ENCODE measurements at regions not wholly inside any gene's neighbourhood (a gene's known extent, or its start where the extent isn't known, plus 50 kb on each side); places are given as distances from the start of the nearest gene placed in this dataset.

DNA sequence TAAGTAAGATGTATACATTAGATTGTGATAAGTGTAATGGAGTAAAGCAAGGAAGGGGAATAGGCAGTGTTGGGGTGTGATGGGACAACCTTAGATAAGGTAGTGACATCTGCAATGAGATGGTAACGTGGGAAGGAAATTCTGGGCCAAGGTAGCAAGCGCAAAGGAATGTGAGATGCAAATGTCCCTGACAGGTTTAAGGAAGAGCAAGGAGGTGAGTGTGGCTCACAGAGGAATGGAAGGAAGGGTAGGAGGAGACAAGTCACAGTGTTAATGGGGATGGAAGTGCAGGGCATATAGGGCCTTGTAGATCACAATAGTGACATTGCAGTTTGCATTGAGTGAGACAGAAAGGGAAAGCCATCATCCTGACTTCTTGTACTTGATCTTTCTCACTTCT is 170.9 kb upstream of the FAM98A start:
- no peak for DNase-seq (ENCODE audit: low spot score)
- ATAC-seq, result no peak

DNA sequence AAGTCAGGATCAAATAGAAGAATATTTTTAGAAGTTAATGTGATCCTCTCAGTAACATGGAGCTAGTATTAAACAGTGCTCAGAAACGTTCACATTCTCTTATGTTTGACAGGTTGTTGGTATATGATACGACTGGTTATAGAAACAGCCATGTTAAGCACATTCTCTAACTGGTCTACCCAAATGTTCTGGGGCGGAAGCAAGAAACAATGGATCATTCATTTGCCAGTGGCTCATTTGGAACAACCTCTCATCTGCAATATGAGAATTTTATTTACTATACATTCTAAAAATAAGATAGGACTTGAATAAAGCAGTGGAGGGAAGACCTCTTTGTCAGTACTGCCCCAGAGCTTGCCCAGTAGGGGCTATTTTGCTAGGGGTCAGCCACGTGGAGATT is 167.1 kb upstream of the FAM98A start:
- ATAC-seq (no peak), DNase-seq (ENCODE audit: low spot score) (no peak)

DNA sequence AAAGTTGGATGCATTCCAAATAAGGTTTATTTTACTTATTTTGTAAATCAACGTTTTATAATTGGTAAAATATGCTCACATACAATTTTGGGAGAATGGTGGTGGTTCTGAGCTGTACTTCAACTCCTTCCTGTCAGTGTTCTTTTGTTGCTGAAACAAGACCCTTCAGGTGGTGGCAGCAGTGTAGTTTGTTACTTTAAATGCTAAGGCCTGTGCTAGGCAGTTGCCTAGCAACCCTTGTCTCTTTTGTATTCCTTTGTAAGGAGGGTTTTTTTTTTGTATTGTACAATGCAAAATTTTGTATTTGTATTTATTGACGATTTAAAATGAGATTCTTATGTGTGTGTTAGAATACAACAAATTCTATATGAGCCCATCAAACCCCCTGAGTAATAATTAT is 166.0 kb upstream of the FAM98A start:
- DNase-seq (ENCODE audit: low spot score), result no peak
- no peak for ATAC-seq

DNA sequence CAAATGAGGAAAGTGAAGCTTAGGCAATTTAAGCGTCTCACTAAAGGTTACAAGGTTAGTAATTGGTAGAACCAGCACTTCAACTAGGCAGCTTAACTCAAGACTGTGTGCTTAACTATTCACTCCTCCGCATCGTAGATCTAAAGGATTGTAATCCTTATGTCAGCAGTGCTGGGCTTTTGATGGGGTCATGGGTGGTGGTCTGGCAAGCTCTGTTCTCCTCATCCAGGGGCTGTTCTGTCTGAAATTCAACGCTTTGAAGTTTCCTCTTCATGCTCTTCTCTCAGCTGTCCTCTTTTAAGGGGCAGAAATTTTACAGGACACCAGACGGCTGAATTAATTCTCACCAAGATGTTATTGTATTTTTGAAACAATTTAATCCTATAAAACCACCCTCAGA is 165.5 kb upstream of the FAM98A start:
- ATAC-seq, result no peak
- no peak for DNase-seq (ENCODE audit: low spot score)

DNA sequence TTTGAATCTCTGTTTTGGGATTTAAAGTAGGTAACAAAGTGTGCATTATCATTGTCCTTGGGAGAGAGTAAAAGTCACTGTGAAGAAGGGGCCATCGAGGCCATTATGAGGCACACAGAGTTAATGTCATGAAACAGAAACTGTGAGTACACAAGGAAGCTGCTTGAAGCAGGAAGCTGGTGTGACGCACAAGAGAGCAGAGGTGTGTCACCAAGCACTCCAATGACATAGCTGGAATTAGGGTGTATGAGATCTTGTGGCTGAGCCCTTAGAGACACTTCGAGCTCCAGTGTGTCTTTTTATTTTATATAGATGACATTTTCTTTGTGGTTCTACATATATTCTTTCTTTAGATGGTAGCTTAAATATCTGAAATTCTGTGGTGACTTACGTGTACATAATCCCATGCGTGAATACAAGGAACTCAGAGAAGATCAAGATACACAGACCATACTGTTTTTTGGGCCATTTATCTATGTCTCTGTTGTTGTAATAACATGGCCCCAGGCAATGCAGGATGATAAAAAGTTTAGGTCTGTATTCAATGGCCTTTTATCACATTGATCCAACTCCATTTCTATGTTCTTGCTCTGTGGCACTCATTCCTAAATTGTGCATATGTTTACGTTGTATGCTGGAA is 164.7 kb upstream of the FAM98A start:
- ATAC-seq (no peak), DNase-seq (ENCODE audit: low spot score) (no peak)

DNA sequence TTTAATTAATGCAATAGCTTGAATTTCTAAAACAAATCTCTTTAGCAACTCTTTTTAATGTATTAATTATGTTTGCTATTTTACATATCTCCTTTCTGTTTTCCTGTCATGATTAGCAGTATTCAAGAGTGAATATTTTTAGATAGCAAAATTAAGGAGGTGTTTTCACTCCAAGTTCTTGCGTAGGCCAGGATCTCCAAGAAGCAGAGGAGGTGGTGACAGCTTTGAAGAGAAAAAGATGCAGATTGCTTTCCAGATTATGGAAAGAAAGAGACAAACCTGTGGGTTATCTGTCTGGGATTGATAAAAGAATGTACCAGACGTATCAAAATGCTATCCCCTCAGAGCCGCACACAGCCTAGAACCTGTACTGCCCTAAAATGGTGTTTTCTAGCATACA is 163.5 kb upstream of the FAM98A start:
- DNase-seq (ENCODE audit: low spot score), result no peak
- no peak for ATAC-seq

DNA sequence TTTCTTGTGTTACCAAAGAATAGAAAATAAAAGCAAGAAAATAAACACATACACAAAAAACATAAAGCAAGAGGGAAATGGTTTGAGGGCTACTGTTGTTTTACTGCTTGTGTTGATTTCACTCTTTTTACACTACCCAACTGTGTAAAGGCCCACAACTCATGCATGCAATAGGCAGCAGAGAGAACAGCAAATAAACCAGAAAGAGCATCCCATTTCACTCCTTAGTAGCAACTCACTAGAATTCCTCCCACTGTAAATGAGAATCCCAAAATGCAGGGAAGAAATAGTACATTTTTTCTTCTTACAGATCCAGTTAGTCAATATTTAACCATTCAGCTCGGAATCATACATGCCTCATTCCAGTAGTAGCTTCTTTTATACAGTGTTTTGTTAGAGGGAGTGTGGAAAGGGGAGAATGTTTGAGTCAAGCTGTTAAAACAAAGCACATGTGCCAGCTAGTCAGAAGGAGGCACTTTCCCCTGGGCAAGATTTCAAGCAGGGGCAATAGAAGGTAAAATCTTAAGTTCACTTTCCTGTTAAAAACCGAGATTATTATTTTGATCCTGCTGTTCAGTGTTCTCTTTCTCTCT is 147.2 kb upstream of the FAM98A start:
- DNase-seq (ENCODE audit: low spot score) (no peak), ATAC-seq (no peak)

DNA sequence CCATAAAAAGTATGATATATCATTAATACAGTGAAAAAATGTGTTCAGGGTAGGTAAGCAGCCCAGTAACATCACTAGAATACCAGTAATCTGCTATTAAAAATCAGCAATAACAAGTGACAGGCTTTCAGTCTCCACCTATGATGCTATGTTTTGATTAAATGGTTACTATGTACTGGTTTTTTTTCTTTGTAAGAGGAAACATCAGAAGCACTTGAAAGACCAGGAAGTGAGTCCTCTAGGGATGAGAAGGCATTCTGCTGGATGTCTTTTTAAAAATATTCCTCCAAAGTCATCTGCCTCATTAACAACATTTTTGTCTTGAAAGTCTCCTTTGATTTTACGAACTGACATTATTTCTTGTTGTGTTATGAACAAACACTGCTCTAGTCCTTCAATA is 136.0 kb upstream of the FAM98A start:
- DNase-seq (ENCODE audit: low spot score) (no peak), ATAC-seq (no peak)

DNA sequence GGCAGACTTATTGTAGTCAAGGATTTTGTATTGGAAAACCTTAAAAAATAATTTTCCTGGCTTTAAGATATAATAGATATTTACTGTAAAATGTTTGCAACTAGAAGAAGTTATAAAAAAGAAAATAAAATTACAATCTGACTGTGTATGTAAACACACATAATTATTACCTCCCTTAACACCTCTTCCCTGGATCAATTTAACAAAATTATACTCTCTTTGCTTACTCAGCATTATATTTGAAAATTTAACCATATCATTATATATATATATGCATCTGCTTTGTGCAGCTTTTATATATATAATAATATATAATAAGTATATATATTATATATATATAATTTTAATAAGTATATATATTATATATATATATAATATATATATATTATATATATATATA is 131.7 kb upstream of the FAM98A start:
- ATAC-seq (no peak), DNase-seq (ENCODE audit: low spot score) (no peak)

DNA sequence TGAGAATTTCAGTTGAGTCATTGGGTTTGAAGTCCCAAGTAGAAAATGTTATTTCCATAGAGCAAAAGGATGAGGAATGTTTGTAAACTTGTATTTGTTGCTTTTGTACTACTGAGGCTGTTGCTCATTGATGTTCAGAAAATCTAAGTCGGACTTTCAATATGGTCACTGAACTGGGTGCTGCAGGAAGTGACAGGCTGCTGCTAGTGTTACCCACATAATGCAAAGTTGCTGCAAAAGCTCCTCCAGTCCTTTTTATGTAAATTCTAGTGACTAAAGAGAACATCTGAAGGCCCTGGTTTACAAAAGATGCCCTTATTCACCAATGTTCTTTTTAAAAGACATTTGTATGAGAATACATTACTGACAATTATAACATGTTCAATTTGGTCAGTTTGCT is 131.1 kb upstream of the FAM98A start:
- DNase-seq (ENCODE audit: low spot score) (no peak), ATAC-seq (no peak)

DNA sequence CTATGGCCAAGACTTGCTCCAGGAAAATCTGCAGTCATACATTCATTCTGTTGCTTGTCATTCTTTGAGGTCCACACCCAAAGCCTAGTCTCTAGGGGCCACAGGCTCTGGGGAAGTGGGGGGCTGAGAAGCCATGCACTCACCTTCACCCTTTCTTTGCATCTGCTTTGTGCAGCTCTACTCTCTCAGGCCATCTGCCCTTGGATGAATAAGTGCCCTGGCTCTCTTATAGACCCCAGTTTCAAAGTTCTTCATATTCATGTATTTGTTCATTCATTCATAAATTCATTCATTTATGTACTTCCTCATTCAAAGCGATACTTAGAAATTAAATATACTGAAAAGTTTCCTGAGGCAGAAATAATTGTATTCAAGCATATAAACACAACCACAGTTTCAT is 130.3 kb upstream of the FAM98A start:
- ATAC-seq (no peak), DNase-seq (ENCODE audit: low spot score) (no peak)

DNA sequence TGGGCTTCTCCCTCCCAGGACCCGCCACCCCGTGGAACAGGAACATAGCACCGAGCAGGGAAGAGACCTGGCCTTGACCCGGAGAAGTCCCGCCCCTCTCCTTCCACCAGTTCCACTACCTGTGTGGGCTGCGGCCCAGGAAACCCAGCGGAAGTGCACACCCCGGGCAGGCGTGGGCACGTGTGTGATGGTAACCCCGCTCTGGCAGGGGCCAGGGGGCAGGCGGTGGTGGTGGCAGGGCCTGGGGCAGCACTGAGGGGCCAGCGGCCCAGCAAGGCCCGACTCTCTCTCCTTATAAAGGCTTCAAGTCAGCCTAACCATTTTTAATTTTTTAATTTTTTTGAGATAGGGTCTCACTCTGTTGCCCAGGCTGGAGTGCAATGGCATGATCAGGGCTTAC is 129.0 kb upstream of the FAM98A start:
- ATAC-seq (no peak), DNase-seq (ENCODE audit: low spot score) (no peak)

DNA sequence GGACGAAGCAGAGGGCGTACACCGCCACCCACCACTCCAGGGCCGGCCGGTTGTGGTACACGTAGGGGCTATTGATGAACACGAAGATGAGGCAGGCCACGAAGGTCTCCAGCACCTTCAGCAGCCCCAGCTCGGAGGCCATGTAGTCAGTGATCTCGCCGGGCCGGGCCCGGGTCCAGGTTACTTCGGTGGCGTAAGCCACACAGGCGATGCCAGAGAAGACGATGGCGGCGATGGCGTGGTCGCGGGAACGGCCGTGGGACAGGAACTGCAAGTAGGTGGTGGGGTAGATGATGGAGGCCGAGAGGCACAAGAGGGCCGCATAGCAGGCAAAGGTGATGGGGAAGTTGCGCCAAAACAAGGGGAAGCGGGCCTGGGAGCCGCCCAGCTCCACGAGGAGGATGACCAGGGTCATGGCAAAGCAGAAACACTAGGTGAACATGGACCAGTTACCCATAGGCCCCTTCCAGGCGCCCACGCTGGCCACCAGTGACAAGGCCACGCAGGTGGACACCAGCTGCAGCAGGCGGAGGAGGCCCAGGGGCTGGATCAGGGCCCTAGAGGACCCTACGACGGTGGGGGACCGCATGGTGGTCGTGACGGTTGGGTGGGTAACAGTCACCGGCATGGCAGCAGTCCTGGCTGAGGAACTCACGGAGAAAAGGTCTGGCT is 128.4 kb upstream of the FAM98A start:
- DNase-seq (ENCODE audit: low spot score), result no peak
- ATAC-seq, result no peak

DNA sequence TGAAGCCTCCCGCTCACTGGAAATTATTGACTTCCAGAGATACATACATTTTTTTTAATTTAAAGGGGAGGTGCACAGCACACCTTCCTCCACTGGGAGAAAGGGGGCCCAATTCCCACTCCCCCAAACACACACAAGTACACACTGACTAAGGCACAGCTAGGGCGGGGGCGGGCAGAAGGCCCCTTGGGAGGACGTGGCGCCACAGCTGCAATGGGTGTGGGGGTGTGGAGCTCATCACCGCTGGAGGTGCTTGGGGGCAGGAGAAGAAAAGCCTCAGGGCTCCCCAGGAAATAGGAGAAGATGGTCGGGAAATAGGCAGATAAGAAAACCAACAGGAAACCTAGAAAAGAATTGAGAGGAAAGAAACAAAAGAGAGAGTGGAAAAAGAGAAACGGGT is 127.3 kb upstream of the FAM98A start:
- no peak for DNase-seq (ENCODE audit: low spot score)

DNA sequence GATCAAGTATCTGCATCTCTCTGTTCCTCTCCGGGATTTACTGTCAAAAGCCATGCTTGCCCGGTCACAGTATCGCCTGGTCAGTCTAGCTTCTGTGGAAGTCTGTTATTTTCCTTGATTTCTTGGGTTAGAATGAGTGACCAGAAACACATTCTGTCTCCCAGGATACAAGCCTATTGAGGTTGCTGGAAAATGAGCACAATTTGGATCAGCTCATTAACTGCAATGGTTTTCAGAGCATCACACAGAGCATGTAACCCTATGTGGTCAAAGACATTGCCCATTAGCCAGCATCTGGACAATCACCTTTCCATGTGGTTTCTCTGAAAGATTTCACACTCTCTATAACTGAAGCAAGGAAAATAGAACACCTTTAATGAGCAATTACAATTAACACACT is 124.2 kb upstream of the FAM98A start:
- ATAC-seq (no peak), DNase-seq (ENCODE audit: low spot score) (no peak)

More for the DNA sequence above, 127.3 kb upstream of the FAM98A start:
- ATAC-seq, result no peak

DNA sequence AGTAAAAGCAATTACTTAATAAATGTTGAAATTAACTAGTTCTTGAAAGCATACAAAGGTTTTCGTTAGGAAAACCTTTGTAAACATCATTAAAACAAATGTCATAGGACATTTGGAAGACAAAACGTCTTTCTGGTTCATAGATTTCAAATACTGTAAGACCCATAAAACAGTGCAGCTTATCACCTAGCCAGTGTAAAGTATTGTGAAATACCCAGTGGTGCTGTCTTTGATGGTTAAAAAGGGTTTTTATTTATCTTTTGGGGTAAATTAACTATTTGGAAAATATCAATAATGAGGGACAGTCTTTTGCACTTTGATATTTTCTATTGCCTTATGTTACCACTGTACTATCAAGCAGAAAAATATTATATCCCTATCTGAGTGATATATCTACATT is 120.0 kb upstream of the FAM98A start:
- DNase-seq (ENCODE audit: low spot score), result no peak
- no peak for ATAC-seq

DNA sequence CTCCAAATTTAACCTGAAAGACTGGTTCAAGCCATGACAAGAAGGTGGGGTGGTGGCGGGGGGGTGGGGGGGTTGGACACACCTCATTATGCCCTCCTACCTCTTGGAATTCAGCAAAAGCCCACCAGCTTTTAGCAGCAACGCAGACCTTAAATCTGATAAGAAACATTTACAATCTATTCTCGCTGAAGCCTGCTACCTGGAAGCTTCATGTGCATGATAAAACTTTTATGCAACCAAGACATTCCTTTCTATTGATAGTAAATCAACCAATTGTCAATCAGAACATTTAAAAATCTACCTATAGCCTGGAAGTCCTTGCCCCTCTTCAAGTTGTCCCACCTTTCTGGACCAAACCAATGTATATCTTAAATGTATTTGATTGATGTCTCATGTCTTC is 113.6 kb upstream of the FAM98A start:
- ATAC-seq, result no peak
- no peak for DNase-seq (ENCODE audit: low spot score)

DNA sequence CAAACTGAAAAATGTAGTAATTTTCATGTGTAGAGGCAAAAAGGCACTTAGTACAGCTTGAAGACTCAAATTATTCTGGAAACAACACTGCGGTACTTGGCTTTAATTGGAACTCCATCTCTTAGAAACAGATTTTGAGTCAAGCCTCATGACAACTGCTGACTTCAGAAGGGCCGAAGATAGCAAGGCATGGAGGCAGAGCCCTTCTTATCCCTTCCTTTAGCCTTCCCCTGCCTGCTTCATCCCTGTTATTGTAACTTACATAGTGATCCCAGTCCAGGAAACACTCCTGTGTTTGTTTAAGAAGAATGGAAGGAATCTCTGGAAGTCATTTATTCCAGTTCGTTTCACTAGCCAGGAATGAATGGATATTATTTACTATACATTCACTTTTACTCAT is 110.9 kb upstream of the FAM98A start:
- ATAC-seq, result no peak
- DNase-seq (ENCODE audit: low spot score), result no peak

DNA sequence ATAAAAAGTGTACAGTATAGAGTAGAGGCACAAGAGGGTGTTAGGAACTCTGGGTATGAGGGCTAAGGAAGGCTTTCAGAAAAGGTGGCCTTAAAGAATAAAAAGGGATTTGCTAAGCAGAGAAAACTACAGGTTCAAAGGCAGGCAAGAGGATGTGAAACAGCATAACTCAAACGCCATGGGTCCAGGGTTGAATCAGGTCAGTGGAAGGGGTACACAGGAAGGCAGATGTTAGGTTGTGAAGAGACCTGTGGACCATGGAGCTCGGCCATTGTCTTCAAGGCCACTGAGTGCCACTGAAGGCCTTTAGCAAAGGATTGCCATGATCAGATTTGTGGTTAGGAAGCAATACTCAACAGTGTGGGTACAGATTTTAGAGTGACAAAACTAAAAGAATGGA is 108.2 kb upstream of the FAM98A start:
- ATAC-seq (no peak), DNase-seq (ENCODE audit: low spot score) (no peak)

DNA sequence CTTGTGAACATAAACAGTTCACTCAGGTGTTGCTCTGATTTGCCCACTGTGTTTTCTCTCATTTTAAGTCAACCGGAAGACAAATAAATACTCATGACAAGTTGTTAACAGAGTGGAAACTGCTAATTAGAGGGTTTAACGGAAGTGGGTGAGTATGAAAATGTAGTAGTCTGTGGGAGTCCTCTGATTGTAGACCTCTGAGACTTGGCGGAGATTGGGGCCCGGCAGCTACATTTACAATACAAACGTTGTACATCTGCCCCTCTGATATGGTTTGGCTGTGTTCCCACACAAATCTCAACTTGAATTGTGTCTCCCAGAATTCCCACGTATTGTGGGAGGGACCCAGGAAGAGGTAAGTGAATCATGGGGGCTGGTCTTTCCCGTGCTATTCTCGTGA is 107.3 kb upstream of the FAM98A start:
- ATAC-seq (no peak), DNase-seq (ENCODE audit: low spot score) (no peak)

DNA sequence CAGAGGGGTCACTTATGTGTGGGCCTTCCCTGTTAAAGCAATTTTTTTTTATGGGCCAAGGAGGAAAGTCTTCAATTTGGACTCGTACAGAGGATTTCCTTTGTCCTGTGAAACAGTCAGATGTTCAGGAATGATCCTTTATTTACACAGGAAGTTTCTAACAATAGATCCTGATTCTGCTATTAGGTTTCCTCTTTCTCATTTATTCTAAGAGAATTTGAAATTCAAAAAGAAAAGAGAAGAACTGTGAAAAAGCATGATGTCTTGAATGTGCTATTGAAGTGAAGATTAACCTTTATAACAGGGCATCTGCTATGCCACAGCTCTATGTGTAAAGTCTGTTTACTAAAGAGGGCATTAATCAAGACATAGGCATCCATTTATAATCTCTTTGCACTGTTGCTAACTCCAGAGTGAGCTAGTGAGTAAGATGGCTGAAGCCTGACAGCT is 105.3 kb upstream of the FAM98A start:
- no peak for DNase-seq (ENCODE audit: low spot score)
- peak; percentile 34 for ATAC-seq

DNA sequence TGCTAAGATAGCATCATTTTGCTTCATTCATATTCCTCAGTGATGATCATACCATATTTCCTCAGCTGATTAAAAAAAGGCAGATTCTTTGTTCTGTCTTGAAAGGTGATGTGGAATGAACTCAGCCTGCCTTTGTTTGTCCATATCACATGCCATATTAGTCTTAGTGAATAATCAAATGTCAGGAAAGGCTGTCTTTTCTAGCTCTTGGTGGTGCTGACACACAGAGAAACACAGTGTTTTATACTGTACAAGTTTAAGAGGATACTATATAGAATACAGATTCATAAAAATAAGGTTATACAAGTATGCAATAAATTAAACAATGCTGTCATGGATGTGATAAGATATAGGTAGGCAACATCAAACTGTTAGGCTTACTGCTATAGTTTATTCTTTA is 97.1 kb upstream of the FAM98A start:
- ATAC-seq, result no peak
- no peak for DNase-seq (ENCODE audit: low spot score)

DNA sequence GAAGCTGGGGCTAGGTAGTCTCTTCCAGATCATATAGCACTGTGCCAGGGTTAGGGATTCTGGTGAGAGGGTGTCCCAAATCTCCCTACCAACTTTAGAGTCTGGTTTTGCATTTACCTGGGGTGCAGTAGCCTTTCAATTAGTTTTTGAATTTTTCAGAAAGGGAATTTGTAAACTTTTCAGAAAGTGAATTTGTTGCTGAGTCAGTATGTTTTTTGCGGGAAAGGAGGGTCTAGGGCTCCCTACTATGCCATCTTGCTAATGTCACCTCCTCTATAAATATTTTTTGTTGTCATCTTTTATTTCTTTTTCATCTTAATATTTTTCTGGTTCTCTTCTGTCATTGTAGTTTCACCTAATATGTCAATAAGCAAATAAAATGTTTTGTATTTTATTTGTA is 95.8 kb upstream of the FAM98A start:
- DNase-seq (ENCODE audit: low spot score) (no peak), ATAC-seq (no peak)

Data from left lobe of liver (tissue), 2 donors.